SK-N-MC (cell line): ENCODE measurements at regions not wholly inside any gene's neighbourhood (a gene's known extent, or its start where the extent isn't known, plus 50 kb on each side); places are given as distances from the start of the nearest gene placed in this dataset.

Experiments used
- EZH2 ChIP-seq: fragments of 200-600 bp; sonication (generic); IDR thresholded peaks from one replicate; pipeline ENCODE4 v1.6.1; 2017; ENCODE audit warnings: antibody characterized with exemption
- POLR2AphosphoS5 ChIP-seq: IDR thresholded peaks from 2 replicates; pipeline ENCODE4 v1.6.1; 2012; ENCODE audit warnings: mild to moderate bottlenecking, low read depth, low read length, borderline replicate concordance

GRCh38 chr6:95233879-95234278 lies 343.5 kb upstream of the MANEA start:
- TF ChIP-seq POLR2AphosphoS5: no peak
- no peak for TF ChIP-seq EZH2
